A549 (cell line): ENCODE measurements at regions not wholly inside any gene's neighbourhood (a gene's known extent, or its start where the extent isn't known, plus 50 kb on each side); places are given as distances from the start of the nearest gene placed in this dataset.

Experiments
- ATAC-seq, 2 experiments: fragments of 200-7000 bp in 1 of 2; fragments of >200 bp in 1 of 2; cut with Nextera tagmentation in 1 of 2; cut with Tn5 transposase in 1 of 2; 3 replicates each; pipeline versions ENCODE4 v1.8.0 to v1.9.1; 2018 to 2020; ENCODE audit warnings: mild to moderate bottlenecking in 1 of 2, moderate library complexity in 1 of 2
- CTCF ChIA-PET: fragments of 300-600 bp; sonication (Branson Sonifier 250); formaldehyde crosslinking; extraction: SDS; loops from one replicate; lab custom pipeline; 2021; ENCODE audit warnings: antibody characterized with exemption, inconsistent platforms; lab: Yijun Ruan, JAX
- POLR2A ChIA-PET: fragments of 350-600 bp; formaldehyde crosslinking; extraction: SDS; loops from one replicate; lab custom pipeline; 2021; ENCODE audit warnings: antibody characterized with exemption, inconsistent platforms; lab: Yijun Ruan, JAX
- DNase-seq, 2 experiments: peaks; one replicate each; pipeline versions ENCODE4 v3.0.0 to v3.0.0-alpha.2; 2011 to 2016; ENCODE audit warnings: low read depth in 1 of 2, low spot score in 1 of 2
- FAIRE-seq: peaks from 2 replicates; lab custom pipeline; 2011; peaks lifted over from hg19 to GRCh38; lab: Jason Lieb, UNC
- H3K27ac ChIP-seq, 2 experiments: fragments of >200 bp; sonication (Bioruptor Twin); formaldehyde crosslinking; 3 replicates each; pipeline ENCODE4 v1.5.1; 2016 to 2017
- H3K4me1 ChIP-seq: fragments of >200 bp; sonication (Bioruptor Twin); formaldehyde crosslinking; 3 replicates; pipeline ENCODE4 v1.6.1; 2016
- H3K4me2 ChIP-seq: fragments of >200 bp; sonication (Bioruptor Twin); formaldehyde crosslinking; 3 replicates; pipeline ENCODE4 v1.6.1; 2016
- H3K4me3 ChIP-seq: fragments of >200 bp; sonication (Bioruptor Twin); formaldehyde crosslinking; 3 replicates; pipeline ENCODE4 v1.5.1; 2016
- H3K9me3 ChIP-seq: fragments of >200 bp; sonication (Bioruptor Twin); formaldehyde crosslinking; 3 replicates; pipeline ENCODE4 v1.6.1; 2016
- CEBPB ChIP-seq, 2 experiments: fragments of >200 bp in 1 of 2; sonication (Bioruptor Twin) in 1 of 2; formaldehyde crosslinking in 1 of 2; IDR thresholded peaks; 2 replicates each; pipeline ENCODE4 v1.6.1; 2012 to 2016
- EHF ChIP-seq: fragments of 250-450 bp; sonication (Bioruptor Pico); IDR thresholded peaks from 2 replicates; pipeline ENCODE4 v1.5.0; 2020; ENCODE audit warnings: mild to moderate bottlenecking
- FOSB ChIP-seq: fragments of 250-450 bp; sonication (Bioruptor Pico); IDR thresholded peaks from 2 replicates; pipeline ENCODE4 v1.5.0; 2020; ENCODE audit warnings: mild to moderate bottlenecking, moderate library complexity
- GATA3 ChIP-seq: IDR thresholded peaks from 2 replicates; pipeline ENCODE4 v1.6.1; 2012; ENCODE audit warnings: borderline replicate concordance
- HOXA7 ChIP-seq: fragments of 250-450 bp; sonication (Bioruptor Pico); IDR thresholded peaks from 2 replicates; pipeline ENCODE4 v1.5.0; 2020; ENCODE audit warnings: mild to moderate bottlenecking, moderate library complexity
- HOXB5 ChIP-seq: fragments of 250-450 bp; sonication (Bioruptor Pico); IDR thresholded peaks from 2 replicates; pipeline ENCODE4 v1.5.0; 2020; ENCODE audit warnings: mild to moderate bottlenecking, moderate library complexity
- MAZ ChIP-seq: fragments of 150-350 bp; IDR thresholded peaks from 2 replicates; pipeline ENCODE4 v1.6.1; 2014; ENCODE audit warnings: antibody characterized with exemption, low read depth, low read length, borderline replicate concordance
- NPAS2 ChIP-seq: fragments of 250-450 bp; sonication (Bioruptor Pico); IDR thresholded peaks from 2 replicates; pipeline ENCODE4 v1.8.0; 2022; ENCODE audit warnings: mild to moderate bottlenecking, moderate library complexity, borderline replicate concordance
- PHF8 ChIP-seq: fragments of 200-600 bp; sonication (generic); IDR thresholded peaks from 2 replicates; pipeline ENCODE4 v1.6.1; 2016; ENCODE audit warnings: low read depth, mild to moderate bottlenecking, antibody characterized with exemption, moderate library complexity, borderline replicate concordance
- RNF2 ChIP-seq: fragments of 200-600 bp; sonication (generic); IDR thresholded peaks from 2 replicates; pipeline ENCODE4 v1.6.1; 2016; ENCODE audit warnings: low read depth, mild to moderate bottlenecking, antibody characterized with exemption, moderate library complexity, borderline replicate concordance
- SMC3 ChIP-seq: fragments of >200 bp; sonication (Bioruptor Twin); formaldehyde crosslinking; IDR thresholded peaks from 3 replicates; pipeline ENCODE4 v1.6.1; 2018; ENCODE audit warnings: inconsistent platforms
- ZC3H11A ChIP-seq: fragments of 450-650 bp; IDR thresholded peaks from 2 replicates; pipeline ENCODE4 v1.6.1; 2014; ENCODE audit warnings: antibody characterized with exemption, mild to moderate bottlenecking
- WGBS: methylation state at CpG from one replicate; pipeline ENCODE4 v1.1.6; 2017; ENCODE audit errors: missing lambda C conversion rate; 5-methylcytosine and 5-hydroxymethylcytosine counted together
- TF ChIP-seq, protein P1 (sequence below): fragments of >200 bp; sonication (Bioruptor Twin); formaldehyde crosslinking; IDR thresholded peaks from 3 replicates; pipeline ENCODE4 v1.5.1; 2016
- TF ChIP-seq, protein P2 (sequence below): fragments of 200-600 bp; sonication (generic); IDR thresholded peaks from 2 replicates; pipeline ENCODE4 v1.6.1; 2016; ENCODE audit warnings: antibody characterized with exemption, mild to moderate bottlenecking, moderate library complexity
- TF ChIP-seq, protein P3 (sequence below): IDR thresholded peaks from 2 replicates; pipeline ENCODE4 v1.6.1; 2012
- TF ChIP-seq, protein P4 (sequence below): IDR thresholded peaks from 2 replicates; pipeline ENCODE4 v1.6.1; 2012
- TF ChIP-seq, protein P5 (sequence below): fragments of 250-450 bp; sonication (Bioruptor Pico); IDR thresholded peaks from 2 replicates; pipeline ENCODE4 v1.5.0; 2020; ENCODE audit warnings: low read depth, mild to moderate bottlenecking, moderate library complexity
- TF ChIP-seq, protein P6 (sequence below): IDR thresholded peaks from 2 replicates; pipeline ENCODE4 v1.6.1; 2012; ENCODE audit warnings: low read depth, borderline replicate concordance
- TF ChIP-seq, protein P7 (sequence below): fragments of 250-450 bp; sonication (Bioruptor Pico); IDR thresholded peaks from 2 replicates; pipeline ENCODE4 v1.5.0; 2021; ENCODE audit warnings: mild to moderate bottlenecking, moderate library complexity, borderline replicate concordance

DNA sequence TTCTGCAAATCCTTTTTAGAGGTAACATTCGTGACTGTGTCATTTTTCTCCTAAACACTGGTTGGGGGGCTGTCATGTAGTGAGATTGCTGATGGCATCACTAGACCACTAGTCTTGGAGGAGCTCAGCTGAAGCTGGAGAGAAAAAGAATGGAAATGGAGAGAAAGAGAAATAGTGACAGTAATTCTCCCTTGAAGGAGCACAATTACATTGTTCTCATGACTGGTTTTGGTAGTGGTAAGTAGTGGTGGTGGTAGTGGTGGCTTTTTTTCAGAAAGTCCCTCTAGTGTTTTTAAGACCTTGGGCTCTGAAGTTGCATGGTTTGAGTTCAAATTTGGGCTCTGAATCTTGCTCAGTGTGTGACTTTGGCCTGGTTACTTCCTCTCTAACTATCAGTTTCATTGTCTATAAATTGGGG is 99.8 kb downstream of the LARP7 start:
- WGBS: 15% methylated on average over 1 of the region's 1 CpG
- Histone ChIP-seq H3K9me3 (no peaks in the 10 kb centered on the region), H3K4me2 (no peak overlapping the region)
- CTCF ChIA-PET: no interaction called here
- no peak for FAIRE-seq
- TF ChIP-seq EHF (no peak), HOXB5 (CRISPR knock-in tag) (no peak), MAZ (no peak), ZC3H11A (no peak), SMC3 (no peak), CEBPB (IDR thresholded peaks at IDR 0.05) (no peak), FOSB (no peak), NPAS2 (CRISPR knock-in tag) (no peak), RNF2 (no peak)
- TF ChIP-seq, protein P1, sequence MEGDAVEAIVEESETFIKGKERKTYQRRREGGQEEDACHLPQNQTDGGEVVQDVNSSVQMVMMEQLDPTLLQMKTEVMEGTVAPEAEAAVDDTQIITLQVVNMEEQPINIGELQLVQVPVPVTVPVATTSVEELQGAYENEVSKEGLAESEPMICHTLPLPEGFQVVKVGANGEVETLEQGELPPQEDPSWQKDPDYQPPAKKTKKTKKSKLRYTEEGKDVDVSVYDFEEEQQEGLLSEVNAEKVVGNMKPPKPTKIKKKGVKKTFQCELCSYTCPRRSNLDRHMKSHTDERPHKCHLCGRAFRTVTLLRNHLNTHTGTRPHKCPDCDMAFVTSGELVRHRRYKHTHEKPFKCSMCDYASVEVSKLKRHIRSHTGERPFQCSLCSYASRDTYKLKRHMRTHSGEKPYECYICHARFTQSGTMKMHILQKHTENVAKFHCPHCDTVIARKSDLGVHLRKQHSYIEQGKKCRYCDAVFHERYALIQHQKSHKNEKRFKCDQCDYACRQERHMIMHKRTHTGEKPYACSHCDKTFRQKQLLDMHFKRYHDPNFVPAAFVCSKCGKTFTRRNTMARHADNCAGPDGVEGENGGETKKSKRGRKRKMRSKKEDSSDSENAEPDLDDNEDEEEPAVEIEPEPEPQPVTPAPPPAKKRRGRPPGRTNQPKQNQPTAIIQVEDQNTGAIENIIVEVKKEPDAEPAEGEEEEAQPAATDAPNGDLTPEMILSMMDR: no peak
- TF ChIP-seq, protein P2, sequence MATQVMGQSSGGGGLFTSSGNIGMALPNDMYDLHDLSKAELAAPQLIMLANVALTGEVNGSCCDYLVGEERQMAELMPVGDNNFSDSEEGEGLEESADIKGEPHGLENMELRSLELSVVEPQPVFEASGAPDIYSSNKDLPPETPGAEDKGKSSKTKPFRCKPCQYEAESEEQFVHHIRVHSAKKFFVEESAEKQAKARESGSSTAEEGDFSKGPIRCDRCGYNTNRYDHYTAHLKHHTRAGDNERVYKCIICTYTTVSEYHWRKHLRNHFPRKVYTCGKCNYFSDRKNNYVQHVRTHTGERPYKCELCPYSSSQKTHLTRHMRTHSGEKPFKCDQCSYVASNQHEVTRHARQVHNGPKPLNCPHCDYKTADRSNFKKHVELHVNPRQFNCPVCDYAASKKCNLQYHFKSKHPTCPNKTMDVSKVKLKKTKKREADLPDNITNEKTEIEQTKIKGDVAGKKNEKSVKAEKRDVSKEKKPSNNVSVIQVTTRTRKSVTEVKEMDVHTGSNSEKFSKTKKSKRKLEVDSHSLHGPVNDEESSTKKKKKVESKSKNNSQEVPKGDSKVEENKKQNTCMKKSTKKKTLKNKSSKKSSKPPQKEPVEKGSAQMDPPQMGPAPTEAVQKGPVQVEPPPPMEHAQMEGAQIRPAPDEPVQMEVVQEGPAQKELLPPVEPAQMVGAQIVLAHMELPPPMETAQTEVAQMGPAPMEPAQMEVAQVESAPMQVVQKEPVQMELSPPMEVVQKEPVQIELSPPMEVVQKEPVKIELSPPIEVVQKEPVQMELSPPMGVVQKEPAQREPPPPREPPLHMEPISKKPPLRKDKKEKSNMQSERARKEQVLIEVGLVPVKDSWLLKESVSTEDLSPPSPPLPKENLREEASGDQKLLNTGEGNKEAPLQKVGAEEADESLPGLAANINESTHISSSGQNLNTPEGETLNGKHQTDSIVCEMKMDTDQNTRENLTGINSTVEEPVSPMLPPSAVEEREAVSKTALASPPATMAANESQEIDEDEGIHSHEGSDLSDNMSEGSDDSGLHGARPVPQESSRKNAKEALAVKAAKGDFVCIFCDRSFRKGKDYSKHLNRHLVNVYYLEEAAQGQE: no peak
- TF ChIP-seq, all 56 proteins: peak for 0
- H3K4me1 ChIP-seq: no peaks in the 10 kb centered on the region
- no peak for DNase-seq
- POLR2A ChIA-PET: no interaction called here
- no peak overlapping the region for H3K27ac ChIP-seq
- ATAC-seq: no peak
- no peak overlapping the region for H3K4me3 ChIP-seq

DNA sequence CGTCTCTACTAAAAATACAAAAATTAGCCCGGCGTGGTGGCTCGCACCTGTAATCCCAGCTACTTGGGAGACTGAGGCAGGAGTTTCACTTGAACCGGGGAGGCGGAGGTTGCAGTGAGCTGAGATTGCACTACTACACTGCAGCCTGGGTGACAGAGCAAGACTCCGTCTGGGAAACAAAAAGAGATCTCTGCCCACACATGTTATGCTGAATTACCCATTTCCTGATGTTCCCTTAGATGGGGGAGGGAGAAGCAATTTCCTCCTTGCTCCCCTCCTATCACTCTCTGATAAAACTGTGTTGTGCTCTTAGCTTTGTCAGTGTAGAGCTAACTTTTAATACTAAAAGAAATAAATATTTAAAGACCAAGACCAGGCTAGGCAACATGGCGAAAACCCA is 102.5 kb downstream of the LARP7 start:
- DNase-seq (no peak), FAIRE-seq (no peak), ATAC-seq (no peak)
- no peaks in the 10 kb centered on the region for H3K9me3 ChIP-seq
- TF ChIP-seq, protein P3, sequence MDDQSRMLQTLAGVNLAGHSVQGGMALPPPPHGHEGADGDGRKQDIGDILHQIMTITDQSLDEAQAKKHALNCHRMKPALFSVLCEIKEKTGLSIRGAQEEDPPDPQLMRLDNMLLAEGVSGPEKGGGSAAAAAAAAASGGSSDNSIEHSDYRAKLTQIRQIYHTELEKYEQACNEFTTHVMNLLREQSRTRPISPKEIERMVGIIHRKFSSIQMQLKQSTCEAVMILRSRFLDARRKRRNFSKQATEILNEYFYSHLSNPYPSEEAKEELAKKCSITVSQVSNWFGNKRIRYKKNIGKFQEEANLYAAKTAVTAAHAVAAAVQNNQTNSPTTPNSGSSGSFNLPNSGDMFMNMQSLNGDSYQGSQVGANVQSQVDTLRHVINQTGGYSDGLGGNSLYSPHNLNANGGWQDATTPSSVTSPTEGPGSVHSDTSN: no peak
- TF ChIP-seq CEBPB (IDR thresholded peaks at IDR 0.05) (no peak), PHF8 (no peak), HOXA7 (no peak), SMC3 (no peak), GATA3 (no peak)
- TF ChIP-seq, protein P4, sequence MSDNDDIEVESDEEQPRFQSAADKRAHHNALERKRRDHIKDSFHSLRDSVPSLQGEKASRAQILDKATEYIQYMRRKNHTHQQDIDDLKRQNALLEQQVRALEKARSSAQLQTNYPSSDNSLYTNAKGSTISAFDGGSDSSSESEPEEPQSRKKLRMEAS: no peak
- TF ChIP-seq, protein P5, sequence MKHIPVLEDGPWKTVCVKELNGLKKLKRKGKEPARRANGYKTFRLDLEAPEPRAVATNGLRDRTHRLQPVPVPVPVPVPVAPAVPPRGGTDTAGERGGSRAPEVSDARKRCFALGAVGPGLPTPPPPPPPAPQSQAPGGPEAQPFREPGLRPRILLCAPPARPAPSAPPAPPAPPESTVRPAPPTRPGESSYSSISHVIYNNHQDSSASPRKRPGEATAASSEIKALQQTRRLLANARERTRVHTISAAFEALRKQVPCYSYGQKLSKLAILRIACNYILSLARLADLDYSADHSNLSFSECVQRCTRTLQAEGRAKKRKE (CRISPR knock-in tag): no peak
- TF ChIP-seq, protein P6, sequence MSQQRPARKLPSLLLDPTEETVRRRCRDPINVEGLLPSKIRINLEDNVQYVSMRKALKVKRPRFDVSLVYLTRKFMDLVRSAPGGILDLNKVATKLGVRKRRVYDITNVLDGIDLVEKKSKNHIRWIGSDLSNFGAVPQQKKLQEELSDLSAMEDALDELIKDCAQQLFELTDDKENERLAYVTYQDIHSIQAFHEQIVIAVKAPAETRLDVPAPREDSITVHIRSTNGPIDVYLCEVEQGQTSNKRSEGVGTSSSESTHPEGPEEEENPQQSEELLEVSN: no peak
- TF ChIP-seq, protein P7, sequence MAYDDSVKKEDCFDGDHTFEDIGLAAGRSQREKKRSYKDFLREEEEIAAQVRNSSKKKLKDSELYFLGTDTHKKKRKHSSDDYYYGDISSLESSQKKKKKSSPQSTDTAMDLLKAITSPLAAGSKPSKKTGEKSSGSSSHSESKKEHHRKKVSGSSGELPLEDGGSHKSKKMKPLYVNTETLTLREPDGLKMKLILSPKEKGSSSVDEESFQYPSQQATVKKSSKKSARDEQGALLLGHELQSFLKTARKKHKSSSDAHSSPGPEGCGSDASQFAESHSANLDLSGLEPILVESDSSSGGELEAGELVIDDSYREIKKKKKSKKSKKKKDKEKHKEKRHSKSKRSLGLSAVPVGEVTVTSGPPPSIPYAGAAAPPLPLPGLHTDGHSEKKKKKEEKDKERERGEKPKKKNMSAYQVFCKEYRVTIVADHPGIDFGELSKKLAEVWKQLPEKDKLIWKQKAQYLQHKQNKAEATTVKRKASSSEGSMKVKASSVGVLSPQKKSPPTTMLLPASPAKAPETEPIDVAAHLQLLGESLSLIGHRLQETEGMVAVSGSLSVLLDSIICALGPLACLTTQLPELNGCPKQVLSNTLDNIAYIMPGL (CRISPR knock-in tag): no peak
- 93% methylated on average over 8 of the region's 8 CpGs for WGBS
- H3K27ac ChIP-seq: no peak overlapping the region
- H3K4me2 ChIP-seq: no peak overlapping the region
- ChIA-PET POLR2A (no interaction called here), CTCF (interaction anchor here (0.8 to 2.0 kb wide), 2 partner anchors 7 to 25 kb away, joined by 3 to 6 read pairs; no protein-coding TSS in a partner anchor)
- no peak overlapping the region for H3K4me3 ChIP-seq
- no peaks in the 10 kb centered on the region for H3K4me1 ChIP-seq
